LoVo (cell line): ENCODE measurements at regions not wholly inside any gene's neighbourhood (a gene's known extent, or its start where the extent isn't known, plus 50 kb on each side); places are given as distances from the start of the nearest gene placed in this dataset.
A peak's percentile ranks its signal among the peaks of the same experiment; 100 is the strongest.
"Not testable (repeated sequence)": the region's sequence is repeated elsewhere in the genome, so short reads cannot be mapped to it uniquely, and the experiment has no call there.

Source experiments
- DNase-seq: peaks from one replicate; pipeline ENCODE4 v3.0.0-alpha.2; 2016; ENCODE audit warnings: low spot score

- DNase-seq, result not testable (repeated sequence)
These were observed 55.3 kb upstream of the THOC2 start for GRCh38 chrX:123788193-123788592.

GRCh38 chrX:123788744-123789143 is 55.9 kb upstream of the THOC2 start:
- no peak for DNase-seq

- DNase-seq, result no peak
These were observed 62.1 kb upstream of the XIAP start for GRCh38 chrX:123797543-123798447.

- DNase-seq, result not testable (repeated sequence)
These were observed 61.0 kb upstream of the XIAP start for GRCh38 chrX:123798706-123799430.

GRCh38 chrX:123801901-123802300 is 58.0 kb upstream of the XIAP start:
- DNase-seq, result no peak

- DNase-seq, result peak; percentile 76
These were observed 56.4 kb upstream of the XIAP start for GRCh38 chrX:123803331-123803983.

- DNase-seq, result not testable (repeated sequence)
These were observed 55.9 kb upstream of the XIAP start for GRCh38 chrX:123803984-123804365.

GRCh38 chrX:123807835-123808416 is 51.9 kb upstream of the XIAP start:
- DNase-seq, result peak; percentile 35

- peak; percentile 52 for DNase-seq
These were observed 49.9 kb upstream of the XIAP start for GRCh38 chrX:123809854-123810375.
